HEK293T (cell line): ENCODE measurements at regions not wholly inside any gene's neighbourhood (a gene's known extent, or its start where the extent isn't known, plus 50 kb on each side); places are given as distances from the start of the nearest gene placed in this dataset.

Experiments
- ARNT ChIP-seq: fragments of 450-650 bp; IDR thresholded peaks from 2 replicates; pipeline ENCODE4 v1.6.1; 2017; ENCODE audit warnings: mild to moderate bottlenecking
- BHLHE40 ChIP-seq: fragments of 450-650 bp; IDR thresholded peaks from 2 replicates; pipeline ENCODE4 v1.6.1; 2016; ENCODE audit warnings: mild to moderate bottlenecking, moderate library complexity, borderline replicate concordance
- FOXM1 ChIP-seq: fragments of 450-650 bp; IDR thresholded peaks from 2 replicates; pipeline ENCODE4 v1.6.1; 2017; ENCODE audit warnings: mild to moderate bottlenecking, borderline replicate concordance
- PKNOX1 ChIP-seq: fragments of 450-650 bp; IDR thresholded peaks from 2 replicates; pipeline ENCODE4 v1.6.1; 2016
- SP1 ChIP-seq: fragments of 450-650 bp; IDR thresholded peaks from 2 replicates; pipeline ENCODE4 v1.6.1; 2017
- SUZ12 ChIP-seq: fragments of 450-650 bp; IDR thresholded peaks from 2 replicates; pipeline ENCODE4 v1.6.1; 2016; ENCODE audit warnings: mild to moderate bottlenecking
- TARDBP ChIP-seq: fragments of 450-650 bp; IDR thresholded peaks from 2 replicates; pipeline ENCODE4 v1.6.1; 2016

- TF ChIP-seq FOXM1 (no peak), SP1 (no peak), ARNT (no peak), SUZ12 (no peak), PKNOX1 (no peak), TARDBP (no peak), BHLHE40 (no peak)
These were observed 51.8 kb upstream of the MED9 start for GRCh38 chr17:17425005-17425404.
